ENCODE measurements at regions not wholly inside any gene's neighbourhood (a gene's known extent, or its start where the extent isn't known, plus 50 kb on each side); places are given as distances from the start of the nearest gene placed in this dataset.
"Not testable (repeated sequence)": the region's sequence is repeated elsewhere in the genome, so short reads cannot be mapped to it uniquely, and the experiment has no call there.

DNA sequence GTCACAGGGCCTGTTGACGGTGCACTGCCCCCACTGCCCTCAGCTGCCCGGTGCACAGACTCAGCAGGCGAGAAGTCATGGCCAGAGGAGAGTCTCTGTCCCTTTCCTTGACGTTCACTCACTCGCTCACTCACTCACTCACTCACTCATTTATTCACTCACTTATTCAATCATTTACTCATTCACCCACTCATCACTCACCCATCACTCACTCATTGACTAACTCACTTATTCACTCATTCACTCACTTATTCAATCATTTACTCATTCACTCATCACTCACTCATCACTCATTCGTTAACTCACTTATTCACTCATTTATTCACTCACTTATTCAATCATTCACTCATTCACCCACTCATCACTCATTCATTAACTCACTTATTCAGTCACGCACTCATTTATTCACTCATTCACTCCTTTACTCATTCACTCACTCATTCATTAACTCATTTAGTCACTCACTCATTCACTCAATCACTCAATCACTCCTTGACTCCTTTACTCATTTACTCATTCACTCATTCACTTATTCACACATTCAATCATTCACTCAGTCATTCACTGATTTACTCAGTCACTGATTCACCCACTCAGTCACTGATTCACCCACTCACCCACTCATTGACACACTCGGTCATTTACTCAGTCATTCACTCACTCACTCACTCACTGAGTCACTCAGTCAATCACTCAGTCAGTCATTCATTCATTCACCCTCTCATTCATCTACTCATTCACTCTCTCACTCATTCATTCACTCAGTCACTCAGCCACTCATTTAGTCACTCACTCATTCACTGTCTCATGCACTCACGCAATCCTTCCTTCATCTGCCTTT is 1193.5 kb downstream of the BRD1 start:
- no peak for FAIRE-seq

DNA sequence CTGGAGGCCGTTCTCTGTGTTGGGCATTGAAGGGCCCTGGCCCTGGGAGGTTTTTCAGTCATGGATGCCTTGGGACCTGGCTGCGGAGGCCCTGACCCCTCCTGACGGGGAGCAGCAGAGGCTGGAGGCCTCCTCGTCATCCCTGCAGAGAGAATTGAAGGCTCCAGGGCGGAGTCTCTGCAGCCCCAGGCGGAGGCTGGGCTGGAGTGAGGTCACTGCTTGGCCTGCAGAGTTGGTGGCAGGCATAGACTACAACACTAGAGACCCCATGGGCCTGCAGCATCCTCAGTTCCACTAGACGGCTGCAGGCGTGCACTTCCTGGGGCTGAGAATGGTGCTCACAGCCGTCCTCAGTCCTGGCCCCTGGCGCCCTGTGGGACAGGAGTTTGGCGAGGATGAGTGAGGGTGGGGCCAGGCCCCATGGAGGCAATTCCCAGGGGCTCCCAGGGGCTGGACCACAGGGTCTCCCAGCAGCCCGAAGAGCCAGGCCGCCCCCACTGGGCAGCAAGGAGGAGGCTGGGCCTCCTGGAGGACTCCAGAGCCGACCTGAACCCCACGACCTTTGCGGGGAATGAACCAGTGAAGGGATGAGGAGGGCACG is 1194.9 kb downstream of the BRD1 start:
- FAIRE-seq = no peak

DNA sequence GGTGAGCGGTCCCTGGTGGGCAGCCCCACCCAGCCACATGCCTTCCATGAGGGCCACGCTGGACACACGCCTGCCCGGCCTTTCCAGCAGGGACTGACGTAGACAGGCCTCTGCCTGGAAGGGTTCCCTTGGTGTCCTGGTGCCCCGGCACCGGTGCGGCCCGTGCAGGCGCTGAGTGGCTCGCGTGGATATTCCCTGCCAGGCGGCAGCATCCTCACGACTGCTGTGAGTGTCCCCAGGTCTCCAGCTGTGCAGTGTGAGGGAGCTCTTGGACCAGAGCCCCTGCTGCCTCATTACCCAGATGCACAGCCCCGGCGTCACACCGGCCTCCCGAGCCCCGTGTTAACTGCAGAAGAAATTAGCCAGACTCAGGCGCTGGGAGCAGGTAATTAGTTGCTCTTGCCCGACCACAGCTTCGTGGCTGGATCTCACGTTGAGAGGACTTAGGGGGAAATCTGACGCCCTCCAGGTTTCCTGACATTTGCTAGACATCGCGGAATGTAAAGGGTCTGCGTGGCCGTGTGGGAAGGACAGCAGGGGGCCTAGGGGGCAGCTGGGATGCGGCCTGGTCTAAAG is 1196.3 kb downstream of the BRD1 start:
- FAIRE-seq = no peak

DNA sequence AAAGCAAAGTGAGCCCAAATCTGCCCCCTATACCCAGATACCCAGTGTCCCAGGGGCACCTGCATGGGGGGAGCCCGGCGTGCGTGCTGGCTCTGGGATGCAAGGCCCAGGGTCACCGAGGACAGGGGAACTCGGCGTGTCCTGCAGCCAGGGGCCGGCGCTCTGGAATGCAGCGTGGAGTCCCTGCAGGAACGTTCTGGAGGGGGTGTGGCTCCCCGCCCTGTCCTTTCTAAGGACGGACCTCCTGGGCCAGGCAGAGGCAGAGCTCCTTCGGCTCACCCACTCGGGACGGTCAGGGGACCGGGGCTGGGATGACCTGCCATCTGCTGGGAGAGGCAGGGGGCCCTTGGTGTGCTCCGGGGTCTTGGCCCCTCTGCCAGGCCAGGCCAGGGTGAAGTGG is 1196.8 kb downstream of the BRD1 start:
- no peak for FAIRE-seq

DNA sequence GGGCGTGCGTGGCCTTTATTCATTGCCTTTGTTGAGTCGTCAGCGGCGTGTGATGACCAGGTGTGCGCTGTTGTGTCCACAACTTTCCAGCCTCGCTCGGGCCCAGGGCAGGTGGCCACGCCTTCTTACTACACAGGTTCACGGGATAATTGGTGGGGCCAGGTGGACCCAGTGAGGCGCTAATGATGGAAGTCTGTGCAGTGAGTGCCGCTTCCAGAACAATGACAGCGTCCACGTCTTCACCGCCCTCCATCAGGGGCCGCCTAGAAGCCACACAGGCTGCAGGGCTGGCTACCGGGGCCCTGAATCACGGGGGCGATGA is 1197.3 kb downstream of the BRD1 start:
- FAIRE-seq = no peak

DNA sequence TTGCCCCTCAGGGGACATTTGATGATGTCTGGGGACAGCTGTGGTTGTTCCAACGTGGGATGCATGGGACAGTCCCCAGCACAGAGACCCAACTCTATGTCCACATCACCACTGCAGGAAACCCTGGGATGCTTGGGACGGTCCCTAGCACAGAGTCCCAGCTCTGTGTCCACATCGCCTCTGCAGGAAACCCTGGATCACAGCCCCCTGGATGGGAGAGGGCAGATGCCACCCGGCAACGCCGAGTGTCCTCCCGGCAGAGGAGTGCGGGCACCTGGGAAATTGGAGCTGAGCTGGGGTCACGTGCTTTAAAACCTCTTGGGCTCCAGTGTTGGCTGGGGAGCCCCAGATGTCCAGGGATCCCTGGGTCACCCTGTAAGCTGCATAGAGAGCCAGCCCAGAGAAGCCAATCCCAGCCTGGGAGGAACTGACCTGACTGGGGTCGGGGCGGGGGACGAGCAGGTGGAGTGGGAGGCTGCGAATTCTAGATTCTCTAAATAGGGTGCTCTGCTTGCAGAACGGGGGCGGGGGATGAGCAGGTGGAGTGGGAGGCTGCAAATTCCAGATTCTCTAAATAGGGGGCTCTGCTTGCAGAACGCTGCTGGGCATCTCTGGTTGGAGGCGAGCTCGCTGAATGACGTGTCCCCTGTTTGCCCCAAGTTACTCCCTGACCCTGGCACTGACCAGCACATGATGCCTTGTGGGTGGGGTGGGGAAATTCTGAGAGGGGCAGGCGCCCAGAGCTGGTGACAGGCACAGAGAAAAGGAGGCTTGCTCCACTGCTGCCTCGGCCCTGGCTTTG is 1197.8 kb downstream of the BRD1 start:
- FAIRE-seq = no peak

DNA sequence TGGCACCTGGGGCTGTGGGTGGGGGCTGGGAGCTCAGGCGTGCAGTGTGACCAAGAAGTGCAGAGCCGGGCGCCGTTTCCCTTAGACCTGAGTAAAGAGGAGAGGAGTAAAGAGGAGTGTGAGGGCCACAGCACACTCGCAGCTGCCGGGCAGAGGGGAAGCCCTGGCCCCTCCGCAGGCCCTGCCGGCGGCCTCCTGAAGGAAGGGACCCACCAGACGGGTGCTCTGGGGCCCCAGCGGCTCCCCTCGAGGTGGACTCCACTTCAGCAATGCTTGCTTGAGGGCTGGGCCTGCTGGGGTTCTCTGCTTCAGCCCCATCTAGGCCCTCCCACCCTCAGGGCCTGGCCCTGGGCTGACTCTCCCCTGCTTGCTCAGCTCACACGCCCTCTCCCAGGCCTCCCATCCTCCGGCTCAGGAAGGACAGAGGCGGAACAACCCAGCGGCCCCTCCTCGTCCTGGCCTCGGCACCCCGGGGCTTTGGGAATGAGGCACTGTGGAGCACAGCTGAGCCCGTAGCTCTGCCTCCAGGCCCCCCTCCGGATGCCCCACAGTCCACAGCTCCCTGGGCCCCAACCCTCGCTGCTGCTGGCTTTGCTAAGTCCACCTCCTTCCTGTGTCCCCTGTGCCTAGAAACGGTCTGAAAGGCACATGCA is 1198.7 kb downstream of the BRD1 start:
- FAIRE-seq = no peak

DNA sequence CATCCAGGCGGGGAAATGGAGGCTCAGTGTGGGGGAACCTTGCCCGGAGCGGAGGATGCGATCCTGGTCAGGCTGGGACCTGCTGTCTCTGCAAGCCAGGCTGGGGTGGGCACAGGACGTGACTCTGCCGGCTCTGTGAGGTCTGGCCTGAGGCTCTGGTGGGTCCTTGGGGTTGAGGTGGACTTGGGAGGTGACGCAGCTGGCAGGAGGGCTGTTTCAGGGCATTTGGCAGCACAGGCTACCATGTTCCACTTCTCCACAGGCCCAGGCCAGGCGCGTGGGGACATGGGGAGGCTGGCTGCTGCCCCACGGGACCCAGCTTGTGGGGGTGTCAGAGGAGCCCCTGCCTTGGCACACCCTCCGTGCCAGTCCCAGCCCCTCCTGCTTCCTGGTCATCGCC is 1199.7 kb downstream of the BRD1 start:
- no peak for FAIRE-seq

DNA sequence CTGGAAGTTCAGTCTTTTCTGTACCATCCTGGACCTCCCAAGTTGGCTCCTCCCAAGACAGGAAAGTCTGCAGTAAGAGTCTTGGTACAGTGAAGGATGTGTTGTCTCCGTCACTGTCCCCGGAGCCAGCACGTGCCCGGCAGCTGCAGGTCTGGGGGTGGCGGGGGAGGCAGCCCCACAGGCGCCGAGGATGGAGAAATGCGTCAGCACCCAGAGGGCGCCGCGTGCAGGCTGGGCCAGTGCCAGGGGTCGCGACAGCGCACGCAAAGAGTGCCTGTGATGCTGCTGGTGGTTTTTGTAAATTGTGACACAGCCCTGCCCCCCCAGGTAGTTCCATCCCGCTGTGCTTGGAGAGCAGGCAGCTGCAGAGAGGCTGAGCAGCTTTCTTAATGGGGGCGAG is 1200.5 kb downstream of the BRD1 start:
- FAIRE-seq = no peak

DNA sequence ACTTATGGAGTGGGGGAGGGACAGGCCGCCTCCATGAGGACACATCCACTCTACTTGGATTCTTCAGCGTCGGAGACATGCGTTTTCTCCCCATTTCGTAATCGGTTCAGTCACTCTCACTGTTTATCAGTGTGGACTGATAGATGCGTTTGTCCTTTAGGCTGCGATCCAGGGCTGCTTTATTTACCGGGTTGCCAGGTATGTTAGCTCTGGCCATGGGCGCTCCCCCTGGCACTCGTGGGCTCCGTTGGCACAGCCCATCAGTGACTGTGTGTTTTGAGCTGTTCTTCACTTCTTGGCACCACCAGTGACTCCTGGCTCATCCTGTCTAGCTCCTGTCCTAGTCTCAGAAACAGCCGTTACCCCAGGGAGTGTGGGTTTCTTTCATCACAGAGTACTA is 1203.3 kb downstream of the BRD1 start:
- FAIRE-seq = no peak

DNA sequence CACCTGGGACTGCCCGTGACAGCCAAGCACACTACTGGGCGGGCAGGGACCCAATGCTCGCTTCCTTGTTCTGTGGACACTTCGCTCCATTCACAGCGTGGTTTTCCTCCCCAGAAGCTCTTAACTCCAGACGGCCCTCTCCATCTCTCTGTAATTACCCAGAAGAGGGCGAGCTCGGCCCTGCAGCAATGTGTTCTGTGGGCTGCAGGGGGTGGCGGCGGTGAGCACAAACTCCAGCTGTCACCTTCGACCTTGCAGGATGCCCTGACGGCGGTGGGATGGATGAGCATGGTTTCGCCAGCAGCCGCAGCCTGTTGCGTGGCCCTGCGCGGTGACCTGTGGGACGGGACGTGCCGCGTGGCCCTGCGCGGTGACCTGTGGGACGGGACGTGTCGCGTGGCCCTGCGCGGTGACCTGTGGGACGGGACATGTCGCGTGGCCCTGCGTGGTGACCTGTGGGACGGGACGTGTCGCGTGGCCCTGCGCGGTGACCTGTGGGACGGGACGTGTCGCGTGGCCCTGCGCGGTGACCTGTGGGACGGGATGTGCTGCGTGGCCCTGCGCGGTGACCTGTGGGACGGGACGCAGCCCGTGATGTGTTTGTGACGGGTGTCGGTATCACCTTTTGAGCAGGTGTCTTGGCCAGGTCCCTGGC is 1204.7 kb downstream of the BRD1 start:
- no peak for FAIRE-seq

DNA sequence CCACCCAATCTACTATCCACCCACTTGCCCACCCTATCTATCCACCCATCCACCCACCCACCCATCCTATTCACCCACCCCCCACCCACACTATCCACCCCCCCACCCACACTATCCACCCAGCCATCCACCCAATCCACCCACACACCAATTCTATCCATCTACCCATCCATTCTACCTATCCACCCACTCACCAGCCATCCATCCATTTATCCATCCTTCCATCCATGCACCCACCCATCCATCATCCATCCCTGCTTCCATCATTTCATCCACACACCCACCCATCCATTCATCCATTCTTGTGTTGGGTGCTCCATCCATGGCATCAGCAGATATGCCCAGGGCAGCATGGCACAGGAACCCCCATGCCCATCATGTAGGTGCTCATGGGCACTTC is 1206.6 kb downstream of the BRD1 start:
- no peak for FAIRE-seq

DNA sequence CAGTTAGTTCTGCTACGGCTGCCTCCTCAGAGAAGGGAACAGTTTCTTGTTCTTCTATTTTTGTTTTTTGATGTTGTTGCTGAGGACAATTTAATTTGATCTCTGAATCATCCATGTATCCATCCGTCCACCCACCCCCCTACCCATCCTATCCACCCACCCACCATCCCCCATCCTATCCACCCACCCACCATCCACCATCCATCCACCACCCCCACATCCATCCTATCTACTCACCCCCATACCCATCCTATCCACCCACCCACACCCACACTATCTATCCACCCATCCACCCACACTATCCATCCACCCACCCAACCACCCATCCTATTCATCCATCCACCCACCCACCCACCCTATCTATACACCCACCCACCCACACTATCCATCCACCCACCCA is 1207.2 kb downstream of the BRD1 start:
- not testable (repeated sequence) for FAIRE-seq

DNA sequence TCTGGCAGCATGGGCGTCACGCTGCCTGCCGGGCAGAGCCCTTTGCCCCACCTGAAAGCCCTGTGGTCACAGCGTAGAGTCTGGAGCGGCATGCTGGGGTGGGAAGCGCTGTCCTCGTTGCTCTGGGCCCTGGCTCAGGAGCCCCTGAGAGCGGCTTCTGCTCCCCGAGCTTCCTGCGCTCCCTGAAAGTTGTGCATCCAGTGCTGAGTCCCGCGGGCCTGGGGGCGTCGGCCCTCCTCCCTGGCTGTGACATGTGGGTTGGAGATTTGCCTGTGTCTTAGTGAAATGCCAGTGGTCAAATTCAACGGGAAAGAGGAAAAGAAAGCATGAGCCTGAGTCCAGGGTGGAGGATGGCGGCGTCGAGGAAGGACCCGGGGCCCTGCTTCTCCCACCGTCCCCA is 1208.0 kb downstream of the BRD1 start:
- no peak for FAIRE-seq

DNA sequence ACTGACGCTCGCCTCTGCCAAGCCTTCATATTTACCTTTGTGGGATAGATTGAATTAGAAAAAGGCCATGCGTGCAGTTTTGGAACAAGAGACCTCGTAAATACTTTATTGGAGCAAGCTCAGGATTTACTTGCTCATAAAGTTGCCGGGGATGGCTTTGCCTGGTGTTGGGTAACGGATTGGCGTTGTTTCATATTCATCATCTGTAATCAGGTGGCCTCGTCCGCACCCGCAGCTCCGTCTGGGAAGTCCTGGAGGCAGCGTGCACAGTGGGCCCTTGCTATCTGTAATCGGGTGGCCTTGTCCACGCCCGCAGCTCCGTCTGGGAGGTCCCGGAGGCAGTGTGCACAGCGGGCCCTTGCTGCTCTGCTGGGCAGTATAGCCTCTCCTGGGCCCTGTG is 1209.3 kb downstream of the BRD1 start:
- no peak for FAIRE-seq

DNA sequence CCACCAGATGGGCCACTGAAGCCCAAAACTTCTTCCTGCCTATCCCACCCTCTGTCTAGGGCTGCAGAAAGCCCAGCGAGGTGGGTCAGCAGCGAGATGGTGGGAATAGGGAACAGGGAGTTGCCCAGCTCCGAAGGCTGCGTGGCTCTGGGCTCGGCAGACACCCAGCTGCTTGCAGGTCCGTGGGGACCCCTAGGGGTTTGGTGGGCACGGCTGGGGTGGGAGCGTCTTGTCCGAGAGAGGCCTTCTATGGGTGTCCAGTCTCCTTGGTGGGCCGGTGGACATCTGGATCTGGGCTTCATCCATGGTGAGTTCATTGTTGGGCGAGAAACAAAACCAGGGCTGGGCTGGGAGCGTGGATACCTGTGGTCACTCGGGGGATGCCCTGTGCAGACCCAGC is 1211.0 kb downstream of the BRD1 start:
- no peak for FAIRE-seq

DNA sequence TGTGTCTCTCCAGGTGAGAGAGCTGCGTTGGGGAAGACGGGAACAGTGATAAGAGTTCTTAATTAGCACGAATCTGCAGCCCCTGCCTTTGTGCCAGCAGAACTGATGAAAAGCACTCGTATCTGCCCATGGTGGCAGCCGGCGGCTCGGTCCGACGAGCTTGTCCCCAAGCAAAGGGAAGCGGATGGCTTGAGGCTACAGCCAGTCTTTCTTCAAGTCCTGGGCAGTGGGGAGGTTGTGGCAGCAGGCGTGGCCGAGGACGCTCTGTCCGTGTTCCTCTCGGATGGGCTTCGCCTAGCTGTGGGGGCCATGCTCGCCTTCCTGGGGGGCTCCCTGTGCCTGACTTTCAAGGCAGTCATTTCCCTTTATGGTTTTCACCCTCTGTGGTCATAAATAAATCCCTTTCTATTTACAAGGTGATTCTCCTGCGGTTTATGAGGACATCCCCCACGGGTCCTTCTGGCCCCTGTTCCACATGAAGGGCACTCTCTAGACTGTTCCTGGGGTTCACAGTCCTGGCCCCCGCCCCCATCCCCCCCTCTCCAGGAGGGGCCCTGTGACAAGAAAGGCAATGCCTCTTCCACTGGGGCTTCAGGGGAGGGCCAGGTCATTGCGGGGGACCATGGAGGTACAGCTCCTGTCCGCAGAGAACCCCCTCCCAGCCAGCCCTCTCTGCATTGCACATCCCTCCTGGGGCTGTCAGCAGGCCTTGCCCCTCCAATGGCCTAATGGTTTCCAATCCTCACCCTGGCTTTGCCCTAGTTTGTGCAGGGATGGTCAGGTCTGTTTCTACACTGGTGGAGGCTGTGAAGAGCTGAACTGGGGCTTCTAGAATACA is 1212.3 kb downstream of the BRD1 start:
- no peak for FAIRE-seq

DNA sequence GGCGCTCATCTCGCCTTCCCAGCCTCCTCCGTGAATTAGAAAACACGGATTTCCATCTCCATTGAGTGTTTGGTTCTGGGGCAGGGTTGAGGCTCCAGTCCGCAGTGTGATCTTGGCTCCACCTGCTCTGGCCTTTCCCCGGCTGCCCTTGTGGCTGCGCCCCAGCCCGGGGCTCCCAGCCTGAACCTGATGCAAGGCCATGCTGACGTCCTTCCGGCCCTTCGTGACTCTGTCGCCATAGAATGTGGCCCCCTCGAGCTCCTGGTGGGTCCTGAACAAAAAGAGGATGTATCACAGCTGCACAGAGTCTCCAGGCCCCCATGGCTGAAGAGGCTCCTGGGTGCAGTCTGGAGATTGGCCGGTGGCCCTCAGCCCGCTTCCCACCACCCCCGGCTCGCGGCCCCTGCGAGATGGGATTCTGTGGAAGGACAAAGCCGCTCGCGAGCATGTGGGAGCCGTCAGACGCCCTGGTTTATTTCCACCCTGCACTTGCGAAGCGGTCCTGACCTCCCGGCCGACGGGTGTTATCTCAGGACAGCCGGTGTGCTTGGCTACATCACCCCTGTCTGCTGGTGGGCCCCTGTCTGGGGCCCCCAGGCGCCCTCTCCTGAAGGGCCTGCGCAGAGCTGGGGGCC is 1214.0 kb downstream of the BRD1 start:
- no peak for FAIRE-seq

DNA sequence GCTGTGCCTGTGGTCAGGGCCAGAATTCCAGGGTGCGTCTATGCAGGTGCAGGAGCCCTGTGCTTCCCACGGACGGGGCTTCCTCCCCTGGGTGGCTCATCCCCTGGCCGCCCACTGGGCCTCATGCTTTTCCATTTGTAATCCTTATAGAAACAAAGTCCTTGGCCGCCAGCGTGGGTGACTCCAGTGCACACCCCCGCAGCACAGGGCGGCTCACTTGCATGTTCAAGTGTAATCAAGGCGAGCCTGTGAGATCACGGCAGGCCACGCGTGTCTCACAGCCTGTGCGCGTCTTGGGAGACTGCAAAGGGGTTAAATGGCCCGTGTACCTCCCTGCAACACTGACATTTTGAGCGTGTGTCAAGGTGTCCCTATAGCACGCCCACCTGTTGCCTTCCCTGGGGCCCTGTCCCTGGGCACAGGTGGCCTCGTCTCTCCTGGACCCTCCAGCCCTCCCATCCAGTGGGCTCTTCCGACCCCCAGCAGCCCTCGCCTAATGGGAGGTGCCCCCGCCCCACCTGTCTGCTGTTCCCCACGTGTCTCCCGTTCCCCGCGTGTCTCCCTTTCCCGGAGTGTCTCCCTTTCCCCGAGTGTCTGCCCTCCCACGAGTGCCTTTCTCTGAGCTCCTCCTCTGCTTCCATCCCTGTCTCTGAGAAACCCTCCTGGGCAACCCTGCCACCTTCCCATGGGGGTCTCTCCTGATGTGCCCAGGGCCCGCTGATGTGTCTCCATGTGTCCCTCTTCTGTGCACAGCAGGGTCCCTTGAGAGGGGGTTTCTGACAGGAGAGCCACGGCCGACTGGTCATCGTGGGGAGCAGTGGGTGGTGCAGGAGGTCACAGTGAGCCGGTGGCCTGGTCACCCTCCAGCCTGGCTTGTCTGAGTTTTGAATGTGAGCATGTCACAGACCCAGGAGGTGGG is 1215.3 kb downstream of the BRD1 start:
- FAIRE-seq = no peak

DNA sequence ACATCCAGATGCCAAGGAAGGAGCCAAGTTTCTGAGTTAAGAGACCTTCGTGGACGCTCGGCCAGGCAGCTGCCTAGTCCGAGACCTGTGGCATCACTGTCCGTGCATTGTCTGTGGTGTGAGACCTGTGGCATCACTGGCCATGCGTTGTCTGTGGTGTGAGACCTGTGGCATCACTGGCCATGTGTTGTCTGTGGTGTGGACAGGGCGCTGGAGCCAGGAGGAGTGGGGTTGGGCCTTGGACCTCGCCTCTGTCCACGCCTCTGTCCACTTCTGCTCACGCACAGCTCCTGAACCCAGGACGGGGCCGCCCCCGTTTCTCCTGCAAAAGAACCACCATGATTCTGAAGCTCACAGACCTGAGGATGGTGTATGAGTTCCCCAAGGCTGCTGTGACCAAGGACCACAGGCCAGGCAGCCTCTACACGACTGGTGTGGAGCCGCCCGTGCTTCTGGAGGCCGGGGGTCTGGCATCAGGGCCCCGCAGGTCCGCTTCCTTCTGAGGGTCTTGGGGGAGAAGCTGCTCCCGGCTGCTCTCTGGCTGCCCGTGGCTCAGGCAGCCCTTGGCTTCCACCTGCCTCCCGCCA is 1218.3 kb downstream of the BRD1 start:
- no peak for FAIRE-seq
